HG02970 (cell line): ENCODE measurements at regions not wholly inside any gene's neighbourhood (a gene's known extent, or its start where the extent isn't known, plus 50 kb on each side); places are given as distances from the start of the nearest gene placed in this dataset.

Experiments used
- ATAC-seq: cut with Tn5 transposase; IDR thresholded peaks from one replicate; pipeline ENCODE4 v1.9.1; 2021; ENCODE audit warnings: mild to moderate bottlenecking, moderate library complexity, moderate number of reproducible peaks; ENCODE audit not compliant: unreplicated experiment, low FRiP score

- no peak for ATAC-seq
Observed at GRCh38 chrX:150163221-150163930, 199.7 kb upstream of the MAMLD1 start.

- no peak for ATAC-seq
Observed at GRCh38 chrX:150163956-150164726, 199.0 kb upstream of the MAMLD1 start.

- no peak for ATAC-seq
Observed at GRCh38 chrX:150164971-150165600, 198.0 kb upstream of the MAMLD1 start.

DNA sequence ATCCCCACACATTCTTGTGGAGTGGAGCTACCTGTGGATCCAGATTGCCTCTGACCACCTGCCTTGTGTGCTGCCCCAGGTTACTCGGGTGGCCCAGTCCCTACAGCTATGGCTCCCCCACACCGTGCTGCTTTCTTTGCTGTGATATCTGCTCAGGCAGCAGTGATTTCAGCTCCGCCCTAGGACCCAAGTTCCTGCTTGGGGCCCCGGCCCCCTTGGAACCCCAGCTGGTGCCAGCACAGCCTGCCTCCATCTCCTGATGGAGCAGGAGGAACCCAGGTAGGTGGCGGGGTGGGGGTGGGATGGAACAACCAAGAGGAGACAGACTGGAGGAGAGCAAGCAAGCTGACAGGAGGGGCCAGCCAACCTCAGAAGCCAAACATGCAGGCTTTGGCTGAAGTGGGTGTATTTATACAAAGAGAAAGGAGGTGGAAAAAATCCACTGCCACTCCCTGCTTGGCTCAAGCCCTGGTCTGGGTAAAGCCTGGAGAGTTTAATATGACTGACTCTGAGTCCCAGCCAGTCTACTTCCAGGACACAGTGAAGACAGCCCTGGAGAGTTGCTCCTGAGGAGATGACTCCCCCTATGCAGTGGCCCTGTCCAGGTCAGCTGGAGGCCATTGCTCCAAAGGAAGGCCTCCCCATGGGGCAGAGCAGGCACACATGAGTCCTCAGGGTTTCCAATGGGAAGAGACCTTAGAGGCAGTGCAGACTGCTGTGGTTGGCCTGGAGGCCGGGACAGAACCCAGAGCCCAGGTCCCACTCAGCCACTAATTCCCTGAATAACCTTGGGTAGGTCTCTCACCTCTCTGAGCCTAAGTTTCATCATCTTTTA, 197.1 kb upstream of the MAMLD1 start:
- no peak for ATAC-seq

GRCh38 chrX:150167482-150168324, 195.4 kb upstream of the MAMLD1 start:
- ATAC-seq, result no peak

GRCh38 chrX:150182161-150182560, 181.0 kb upstream of the MAMLD1 start:
- ATAC-seq, result no peak

GRCh38 chrX:150184491-150184890, 178.6 kb upstream of the MAMLD1 start:
- no peak for ATAC-seq

DNA sequence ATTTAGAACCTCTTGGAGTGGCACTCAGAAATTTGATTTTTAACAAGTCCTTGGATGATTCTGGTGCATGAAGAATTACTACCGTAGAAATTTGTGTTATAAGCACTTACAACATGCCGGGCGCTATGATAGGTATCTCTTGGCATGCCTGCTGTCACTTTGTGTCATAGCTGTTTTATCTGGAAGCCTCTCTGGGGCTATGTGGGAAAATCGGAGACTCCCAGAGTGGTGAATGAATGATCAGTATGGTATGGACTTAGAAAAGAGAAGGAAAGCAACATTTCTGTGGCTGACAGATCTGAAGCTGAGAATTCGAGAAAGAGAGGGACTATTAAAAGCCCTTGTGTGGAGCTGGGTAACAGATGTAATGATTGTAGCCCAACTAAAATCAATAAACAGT, 177.4 kb upstream of the MAMLD1 start:
- no peak for ATAC-seq

- no peak for ATAC-seq
Observed at GRCh38 chrX:150192816-150193215, 170.3 kb upstream of the MAMLD1 start.

GRCh38 chrX:150196285-150196684, 166.8 kb upstream of the MAMLD1 start:
- ATAC-seq, result no peak

DNA sequence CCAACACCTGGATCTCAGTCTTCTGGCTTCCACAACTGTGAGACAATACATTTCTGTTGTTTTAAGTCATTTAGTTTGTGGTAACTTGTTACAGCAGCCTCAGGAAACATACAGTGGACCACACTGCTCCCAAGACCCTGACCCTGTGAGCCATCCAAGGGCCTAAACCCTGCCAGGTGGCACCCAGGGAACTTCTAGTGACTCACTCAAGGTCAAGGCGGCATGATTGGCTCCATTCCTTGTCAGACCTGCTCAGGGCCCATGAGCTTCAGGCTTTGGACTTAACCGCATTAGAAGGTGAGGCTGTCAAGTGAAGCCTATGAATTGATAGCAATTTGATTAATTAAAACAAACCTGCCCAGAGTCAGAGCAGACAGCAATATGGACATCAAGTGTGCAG, 165.7 kb upstream of the MAMLD1 start:
- no peak for ATAC-seq

DNA sequence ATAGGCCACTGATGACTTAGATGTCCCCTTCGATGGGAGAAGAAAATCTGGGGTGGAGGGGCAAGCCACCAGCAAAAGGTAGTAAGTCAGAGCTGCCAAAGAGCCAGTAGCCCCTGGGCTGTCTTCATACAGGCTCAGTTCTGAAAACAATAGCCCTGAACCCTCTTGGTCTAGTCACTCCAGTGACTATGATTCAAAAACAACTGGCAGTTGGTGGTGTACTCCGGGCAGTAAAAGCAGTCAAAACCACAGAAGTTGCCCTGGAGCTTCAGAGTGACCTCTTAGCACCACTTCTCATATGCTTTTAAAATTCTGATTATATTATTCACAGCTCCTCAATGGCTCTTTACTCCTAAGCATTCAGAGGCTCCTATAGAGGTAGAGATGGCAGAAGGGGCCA, 164.3 kb upstream of the MAMLD1 start:
- ATAC-seq, result no peak

- no peak for ATAC-seq
Observed at GRCh38 chrX:150199181-150199580, 163.9 kb upstream of the MAMLD1 start.

DNA sequence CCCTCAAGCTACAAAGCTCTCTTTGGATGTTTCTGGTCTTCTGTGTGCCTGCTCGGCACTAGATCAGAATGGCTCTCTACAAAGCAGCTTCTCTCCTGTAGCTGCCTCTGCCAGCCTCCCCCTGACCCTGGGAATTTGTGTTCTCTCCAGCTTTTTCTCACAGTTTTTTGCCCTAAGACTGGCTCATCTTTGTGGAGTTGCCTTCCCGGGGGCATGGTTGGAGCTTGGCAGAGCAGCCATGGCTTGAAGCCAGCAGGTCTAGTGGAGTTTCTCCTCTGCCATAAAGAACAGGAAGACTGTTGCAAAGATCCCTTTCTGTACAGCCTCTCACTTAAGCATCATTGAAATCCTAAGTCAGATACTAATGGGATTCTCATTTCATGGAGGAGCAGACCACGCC, 163.3 kb upstream of the MAMLD1 start:
- ATAC-seq, result no peak

DNA sequence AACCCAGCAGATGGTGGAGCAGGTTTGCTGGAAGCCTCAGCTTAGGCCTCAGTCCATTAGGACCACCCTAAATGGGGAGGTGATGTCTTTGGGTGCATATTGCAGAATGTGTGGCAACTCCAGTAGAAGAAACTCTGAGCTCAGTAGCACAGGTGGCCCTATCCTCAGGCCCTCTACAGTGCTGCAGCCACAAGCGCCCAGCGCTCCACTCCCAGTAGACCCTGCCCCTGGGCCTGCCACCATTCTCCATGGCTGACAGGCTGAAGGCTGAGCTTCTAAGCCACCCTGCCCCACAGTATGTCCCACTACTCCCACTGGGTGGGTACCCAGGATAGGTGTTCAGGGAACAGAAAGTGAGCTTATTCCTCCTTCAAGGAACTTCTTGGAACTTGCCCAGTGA, 162.8 kb upstream of the MAMLD1 start:
- no peak for ATAC-seq

- peak; percentile 86 for ATAC-seq
Observed at GRCh38 chrX:150200820-150201287, 162.3 kb upstream of the MAMLD1 start.

GRCh38 chrX:150201391-150201790, 161.7 kb upstream of the MAMLD1 start:
- no peak for ATAC-seq

GRCh38 chrX:150201841-150202240, 161.3 kb upstream of the MAMLD1 start:
- ATAC-seq, result no peak

DNA sequence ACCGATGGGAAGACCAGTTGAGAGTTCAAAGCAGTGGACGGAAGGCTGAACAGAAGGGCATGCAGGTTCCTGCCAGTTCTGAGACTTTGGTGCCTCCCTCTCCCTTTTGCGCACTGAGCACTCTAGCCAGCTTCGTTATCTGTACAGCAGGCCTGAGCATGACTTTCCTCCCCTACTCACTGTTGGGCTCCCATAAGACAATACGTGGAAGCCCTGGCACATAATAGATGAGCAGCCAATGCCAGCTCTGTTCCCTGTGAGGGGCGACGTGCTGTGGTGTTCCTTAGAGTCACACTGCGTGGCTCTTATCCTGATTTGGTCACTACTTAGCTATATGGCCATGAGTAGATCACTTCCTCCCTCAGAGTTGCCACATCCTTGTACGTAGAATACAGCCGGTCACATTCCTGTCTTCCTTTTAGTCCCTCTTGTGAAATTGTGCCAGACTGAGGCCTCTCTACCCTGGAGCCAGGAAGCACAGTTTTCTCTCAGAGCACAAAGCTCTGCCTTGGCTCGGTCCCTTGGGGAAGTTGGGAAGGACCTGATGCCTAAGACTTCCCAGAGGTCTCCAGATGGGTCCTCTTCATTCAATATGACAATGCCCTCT, 160.4 kb upstream of the MAMLD1 start:
- ATAC-seq, result no peak
